Fibroblast of lung (primary cell): ENCODE measurements at regions not wholly inside any gene's neighbourhood (a gene's known extent, or its start where the extent isn't known, plus 50 kb on each side); places are given as distances from the start of the nearest gene placed in this dataset.
"Not testable (repeated sequence)": the region's sequence is repeated elsewhere in the genome, so short reads cannot be mapped to it uniquely, and the experiment has no call there.

Experiments used
- DNase-seq, 2 donors: peaks; one replicate each; pipeline versions ENCODE4 v3.0.0 to v3.0.0-alpha.2; 2010; ENCODE audit warnings: low read depth in 2 of 2
- H2AFZ ChIP-seq: 2 replicates; pipeline ENCODE4 v1.5.1; 2012; ENCODE audit warnings: low read length, control low read depth, inconsistent platforms
- H3K27ac ChIP-seq: 2 replicates; pipeline ENCODE4 v1.5.1; 2011; ENCODE audit warnings: low read length, control low read depth; ENCODE audit not compliant: insufficient read depth
- H3K27me3 ChIP-seq: 2 replicates; pipeline ENCODE4 v1.5.1; 2011; ENCODE audit warnings: mild to moderate bottlenecking, low read length; ENCODE audit not compliant: control insufficient read depth, insufficient read depth
- H3K36me3 ChIP-seq: 2 replicates; pipeline ENCODE4 v1.5.1; 2011; ENCODE audit warnings: low read length; ENCODE audit not compliant: control insufficient read depth, insufficient read depth
- H3K4me1 ChIP-seq: 2 replicates; pipeline ENCODE4 v1.5.1; 2011; ENCODE audit warnings: low read length; ENCODE audit not compliant: control insufficient read depth, insufficient read depth; ENCODE audit errors: extremely low read depth
- H3K4me2 ChIP-seq: 2 replicates; pipeline ENCODE4 v1.5.1; 2011; ENCODE audit warnings: low read length, control low read depth; ENCODE audit not compliant: insufficient read depth; ENCODE audit errors: extremely low read depth
- H3K4me3 ChIP-seq, 4 experiments: fragments of 200-600 bp in 1 of 4; sonication (generic) in 1 of 4; replicated peaks in 1 of 4; 2 replicates each; pipeline ENCODE4 v1.5.1; 2011 to 2016; ENCODE audit warnings: low read length in 4 of 4, low read depth in 3 of 4, mild to moderate bottlenecking in 3 of 4, control low read depth in 2 of 4, inconsistent platforms in 1 of 4, mixed read lengths in 1 of 4; ENCODE audit not compliant: insufficient read depth in 1 of 4; ENCODE audit errors: control extremely low read depth in 1 of 4
- H3K79me2 ChIP-seq: 2 replicates; pipeline ENCODE4 v1.5.1; 2012; ENCODE audit warnings: mild to moderate bottlenecking, low read length, inconsistent platforms; ENCODE audit not compliant: control insufficient read depth, insufficient read depth
- H3K9ac ChIP-seq: 2 replicates; pipeline ENCODE4 v1.5.1; 2011; ENCODE audit warnings: mild to moderate bottlenecking, low read length, control low read depth; ENCODE audit not compliant: insufficient read depth
- H3K9me3 ChIP-seq: 2 replicates; pipeline ENCODE4 v1.5.1; 2012; ENCODE audit warnings: low read depth, low read length; ENCODE audit not compliant: control insufficient read depth, insufficient read depth
- H4K20me1 ChIP-seq: 2 replicates; pipeline ENCODE4 v1.5.1; 2011; ENCODE audit warnings: low read length; ENCODE audit not compliant: control insufficient read depth, insufficient read depth; ENCODE audit errors: extremely low read depth
- EZH2 ChIP-seq: IDR thresholded peaks from 2 replicates; pipeline ENCODE4 v1.5.1; 2012; ENCODE audit warnings: low read length, control low read depth, mild to moderate bottlenecking; ENCODE audit errors: missing control alignments
- TF ChIP-seq, protein P1 (sequence below), 2 donors: IDR thresholded peaks in 1 of 2; conservative IDR thresholded peaks in 1 of 2; 1 replicate in 1 of 2; 2 replicates in 1 of 2; pipeline ENCODE4 v1.5.1; 2011 to 2012; ENCODE audit warnings: low read length in 2 of 2, control low read depth in 1 of 2, inconsistent platforms in 1 of 2, low read depth in 1 of 2, mild to moderate bottlenecking in 1 of 2

DNA sequence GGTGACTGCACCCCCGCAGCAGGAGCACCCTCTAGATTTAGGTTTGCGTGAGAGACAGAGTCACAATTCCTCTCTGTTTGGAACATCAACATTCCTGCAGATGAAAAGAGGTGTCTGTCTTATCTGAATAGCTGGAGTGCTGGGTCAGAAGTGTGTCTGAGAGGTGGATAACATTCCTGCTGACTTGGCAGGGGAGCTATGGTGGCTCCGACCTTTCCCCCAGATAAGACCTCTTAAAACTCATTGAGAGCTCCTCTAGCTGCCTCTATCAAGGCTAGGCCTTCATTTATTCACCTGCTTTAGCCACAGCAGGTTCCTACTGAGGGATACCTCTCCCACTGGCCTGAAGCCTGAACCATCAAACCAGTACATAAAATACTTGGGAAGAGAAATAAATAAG, 615.5 kb downstream of the LRRC70 start:
- no peaks in the 10 kb centered on the region for H3K27me3 ChIP-seq
- H2AFZ ChIP-seq: no peak overlapping the region
- no peak for DNase-seq
- H3K79me2 ChIP-seq: no peaks in the 10 kb centered on the region
- no peaks in the 10 kb centered on the region for H3K9me3 ChIP-seq
- no peaks in the 10 kb centered on the region for H3K36me3 ChIP-seq
- no peaks in the 10 kb centered on the region for H4K20me1 ChIP-seq
- no peak overlapping the region for H3K4me2 ChIP-seq
- H3K27ac ChIP-seq: no peak overlapping the region
- no peak overlapping the region for H3K9ac ChIP-seq
- TF ChIP-seq, protein P1, sequence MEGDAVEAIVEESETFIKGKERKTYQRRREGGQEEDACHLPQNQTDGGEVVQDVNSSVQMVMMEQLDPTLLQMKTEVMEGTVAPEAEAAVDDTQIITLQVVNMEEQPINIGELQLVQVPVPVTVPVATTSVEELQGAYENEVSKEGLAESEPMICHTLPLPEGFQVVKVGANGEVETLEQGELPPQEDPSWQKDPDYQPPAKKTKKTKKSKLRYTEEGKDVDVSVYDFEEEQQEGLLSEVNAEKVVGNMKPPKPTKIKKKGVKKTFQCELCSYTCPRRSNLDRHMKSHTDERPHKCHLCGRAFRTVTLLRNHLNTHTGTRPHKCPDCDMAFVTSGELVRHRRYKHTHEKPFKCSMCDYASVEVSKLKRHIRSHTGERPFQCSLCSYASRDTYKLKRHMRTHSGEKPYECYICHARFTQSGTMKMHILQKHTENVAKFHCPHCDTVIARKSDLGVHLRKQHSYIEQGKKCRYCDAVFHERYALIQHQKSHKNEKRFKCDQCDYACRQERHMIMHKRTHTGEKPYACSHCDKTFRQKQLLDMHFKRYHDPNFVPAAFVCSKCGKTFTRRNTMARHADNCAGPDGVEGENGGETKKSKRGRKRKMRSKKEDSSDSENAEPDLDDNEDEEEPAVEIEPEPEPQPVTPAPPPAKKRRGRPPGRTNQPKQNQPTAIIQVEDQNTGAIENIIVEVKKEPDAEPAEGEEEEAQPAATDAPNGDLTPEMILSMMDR (conservative IDR thresholded peaks at IDR 0.05 in 1 of 2, IDR thresholded peaks at IDR 0.05 in 1 of 2; ENCODE audit: low read depth in 1 of 2, low read length in 2 of 2): no peak
- TF ChIP-seq EZH2: no peak
- no peak overlapping the region for H3K4me3 ChIP-seq
- H3K4me1 ChIP-seq: no peaks in the 10 kb centered on the region

DNA sequence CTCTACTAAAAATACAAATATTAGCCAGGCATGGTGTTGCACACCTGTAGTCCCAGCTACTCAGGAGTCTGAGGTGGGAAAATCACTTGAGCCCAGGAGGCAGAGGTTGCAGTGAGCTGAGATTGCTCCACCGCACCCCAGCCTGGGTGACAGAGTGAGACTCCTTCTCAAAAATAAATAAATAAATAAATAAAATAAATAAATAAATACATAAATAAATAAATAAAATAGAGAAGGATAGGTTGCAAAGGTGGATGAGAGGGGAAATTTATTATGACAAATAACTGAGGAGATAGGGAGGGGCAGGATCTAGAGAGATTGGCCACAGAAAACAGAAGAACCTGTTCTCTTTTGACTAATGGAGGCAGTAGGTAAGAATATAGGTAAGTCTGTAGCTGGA, 601.6 kb downstream of the LRRC70 start:
- not testable (repeated sequence) for H3K36me3 ChIP-seq, H4K20me1 ChIP-seq, H3K9me3 ChIP-seq, H3K79me2 ChIP-seq, H3K9ac ChIP-seq, H3K4me2 ChIP-seq, H3K27me3 ChIP-seq, H3K27ac ChIP-seq, DNase-seq, H3K4me1 ChIP-seq, H2AFZ ChIP-seq, H3K4me3 ChIP-seq

DNA sequence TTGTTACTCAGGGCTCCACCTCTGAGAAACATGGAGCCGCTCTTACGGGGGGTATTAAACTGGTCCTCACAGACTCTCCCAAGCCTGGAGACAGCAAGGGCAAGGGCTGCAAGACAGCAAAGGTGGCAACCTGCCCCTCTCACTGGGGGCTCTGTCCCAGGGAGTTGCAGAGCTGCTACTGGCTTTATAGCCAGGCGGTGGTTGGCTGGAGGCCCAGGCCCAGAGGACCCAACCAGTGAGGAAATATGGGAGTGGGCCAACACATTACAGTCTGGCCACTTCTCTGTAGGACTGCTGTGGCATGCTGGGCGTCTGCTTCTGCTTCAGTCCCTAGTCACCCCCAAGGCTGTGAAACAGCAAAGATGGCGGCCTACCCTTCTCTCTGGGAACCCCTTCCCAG, 597.2 kb downstream of the LRRC70 start:
- no peak overlapping the region for H3K9ac ChIP-seq
- TF ChIP-seq, protein P1 (conservative IDR thresholded peaks at IDR 0.05 in 1 of 2, IDR thresholded peaks at IDR 0.05 in 1 of 2; ENCODE audit: low read depth in 1 of 2, low read length in 2 of 2): no peak
- no peak for TF ChIP-seq EZH2
- no peaks in the 10 kb centered on the region for H3K79me2 ChIP-seq
- no peaks in the 10 kb centered on the region for H3K36me3 ChIP-seq
- H3K4me1 ChIP-seq: no peaks in the 10 kb centered on the region
- H3K27ac ChIP-seq: no peak overlapping the region
- no peak overlapping the region for H2AFZ ChIP-seq
- no peak overlapping the region for H3K4me2 ChIP-seq
- no peak overlapping the region for H3K4me3 ChIP-seq
- H3K27me3 ChIP-seq: no peaks in the 10 kb centered on the region
- H4K20me1 ChIP-seq: no peaks in the 10 kb centered on the region
- no peak for DNase-seq
- H3K9me3 ChIP-seq: no peaks in the 10 kb centered on the region

DNA sequence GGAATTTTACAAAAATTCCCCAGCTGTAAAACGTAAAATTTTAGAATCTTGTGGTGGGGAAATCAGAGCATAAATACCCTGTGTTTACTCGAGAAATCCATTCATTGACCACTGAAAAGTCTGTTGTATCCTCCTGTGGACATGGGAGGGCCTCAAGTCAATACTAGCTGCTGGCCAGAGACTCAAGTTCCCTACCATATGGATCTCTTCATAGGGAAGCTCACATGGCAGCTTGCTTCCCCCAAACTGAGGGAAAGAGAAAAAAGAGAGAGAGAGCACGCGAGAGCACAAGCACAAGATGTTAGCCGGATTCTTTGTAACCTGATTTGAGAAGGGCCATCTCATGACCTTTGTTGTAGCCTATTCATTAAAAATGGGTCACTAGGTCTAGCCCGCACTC, 591.9 kb downstream of the LRRC70 start:
- H3K79me2 ChIP-seq: no peaks in the 10 kb centered on the region
- no peaks in the 10 kb centered on the region for H3K9me3 ChIP-seq
- no peaks in the 10 kb centered on the region for H3K36me3 ChIP-seq
- no peaks in the 10 kb centered on the region for H3K4me1 ChIP-seq
- no peaks in the 10 kb centered on the region for H3K27me3 ChIP-seq
- no peak overlapping the region for H3K4me2 ChIP-seq
- TF ChIP-seq EZH2: no peak
- TF ChIP-seq, protein P1 (conservative IDR thresholded peaks at IDR 0.05 in 1 of 2, IDR thresholded peaks at IDR 0.05 in 1 of 2; ENCODE audit: low read depth in 1 of 2, low read length in 2 of 2): no peak
- H3K9ac ChIP-seq: no peak overlapping the region
- no peak overlapping the region for H2AFZ ChIP-seq
- H4K20me1 ChIP-seq: no peaks in the 10 kb centered on the region
- DNase-seq: peak in 1 of 2 donors; percentile 11
- no peak overlapping the region for H3K4me3 ChIP-seq
- H3K27ac ChIP-seq: no peak overlapping the region
